ENCODE measurements at regions not wholly inside any gene's neighbourhood (a gene's known extent, or its start where the extent isn't known, plus 50 kb on each side); places are given as distances from the start of the nearest gene placed in this dataset.

- Histone ChIP-seq H3K4me1 (ENCODE audit: control insufficient read depth, extremely low read depth, insufficient read depth, low read length) (no peaks in the 10 kb centered on the region), H3K4me2 (ENCODE audit: control insufficient read depth, extremely low read depth, insufficient read depth, low read depth, low read length) (no peak overlapping the region), H3K9ac (ENCODE audit: control insufficient read depth, extremely low read depth, insufficient read depth, low read length) (no peak overlapping the region), H3K79me2 (ENCODE audit: control insufficient read depth, insufficient read depth, low read length) (no peaks in the 10 kb centered on the region), H3K27me3 (ENCODE audit: control insufficient read depth, extremely low read depth, insufficient read depth, low read length) (no peaks in the 10 kb centered on the region), H3K9me1 (ENCODE audit: control insufficient read depth, extremely low read depth, insufficient read depth, low read length) (no peaks in the 10 kb centered on the region), H3K4me3 (ENCODE audit: control insufficient read depth in 2 of 3, extremely low read depth in 1 of 3, insufficient read depth in 2 of 3, low read depth in 1 of 3, low read length in 3 of 3) (no peak overlapping the region), H3K27ac (ENCODE audit: control insufficient read depth, insufficient read depth, low read length) (no peak overlapping the region), H4K20me1 (ENCODE audit: control insufficient read depth, extremely low read depth, insufficient read depth, low read length) (no peaks in the 10 kb centered on the region), H3K9me3 (ENCODE audit: control insufficient read depth, low read depth, low read length) (no peaks in the 10 kb centered on the region), H3K36me3 (ENCODE audit: control insufficient read depth in 2 of 2, extremely low read depth in 1 of 2, insufficient read depth in 2 of 2, low read length in 2 of 2) (no peaks in the 10 kb centered on the region), H2AFZ (ENCODE audit: control insufficient read depth, low read length) (no peak overlapping the region)
- TF ChIP-seq CTCF (optimal IDR thresholded peaks at IDR 0.05 in 1 of 3, IDR thresholded peaks at IDR 0.05 in 1 of 3, conservative IDR thresholded peaks at IDR 0.05 in 1 of 3; ENCODE audit: extremely low read depth in 1 of 3, insufficient read depth in 2 of 3, low read length in 3 of 3) (no peak), EZH2 (IDR thresholded peaks at IDR 0.05; ENCODE audit: low read length) (no peak)
- no peak for FAIRE-seq
- no peak for DNase-seq (ENCODE audit: low read depth, low spot score)
- dilution Hi-C loops (cut with MboI; ENCODE audit: extremely low pct_ligation_motif_present, low sequenced_read_pairs) = no loop called here
Observed at GRCh38 chr3:74691946-74692345, 77.5 kb upstream of the CNTN3 start.

- TF ChIP-seq EZH2 (IDR thresholded peaks at IDR 0.05; ENCODE audit: low read length) (no peak), CTCF (optimal IDR thresholded peaks at IDR 0.05 in 1 of 3, IDR thresholded peaks at IDR 0.05 in 1 of 3, conservative IDR thresholded peaks at IDR 0.05 in 1 of 3; ENCODE audit: extremely low read depth in 1 of 3, insufficient read depth in 2 of 3, low read length in 3 of 3) (no peak)
- Histone ChIP-seq H3K79me2 (ENCODE audit: control insufficient read depth, insufficient read depth, low read length) (no peaks in the 10 kb centered on the region), H3K36me3 (ENCODE audit: control insufficient read depth in 2 of 2, extremely low read depth in 1 of 2, insufficient read depth in 2 of 2, low read length in 2 of 2) (no peaks in the 10 kb centered on the region), H4K20me1 (ENCODE audit: control insufficient read depth, extremely low read depth, insufficient read depth, low read length) (no peaks in the 10 kb centered on the region), H3K4me2 (ENCODE audit: control insufficient read depth, extremely low read depth, insufficient read depth, low read depth, low read length) (no peak overlapping the region), H3K9ac (ENCODE audit: control insufficient read depth, extremely low read depth, insufficient read depth, low read length) (no peak overlapping the region), H3K4me3 (ENCODE audit: control insufficient read depth in 2 of 3, extremely low read depth in 1 of 3, insufficient read depth in 2 of 3, low read depth in 1 of 3, low read length in 3 of 3) (no peak overlapping the region), H3K9me3 (ENCODE audit: control insufficient read depth, low read depth, low read length) (no peaks in the 10 kb centered on the region), H3K9me1 (ENCODE audit: control insufficient read depth, extremely low read depth, insufficient read depth, low read length) (no peaks in the 10 kb centered on the region), H3K27me3 (ENCODE audit: control insufficient read depth, extremely low read depth, insufficient read depth, low read length) (no peaks in the 10 kb centered on the region), H3K4me1 (ENCODE audit: control insufficient read depth, extremely low read depth, insufficient read depth, low read length) (no peaks in the 10 kb centered on the region), H3K27ac (ENCODE audit: control insufficient read depth, insufficient read depth, low read length) (no peak overlapping the region), H2AFZ (ENCODE audit: control insufficient read depth, low read length) (no peak overlapping the region)
- dilution Hi-C loops (cut with MboI; ENCODE audit: extremely low pct_ligation_motif_present, low sequenced_read_pairs) = no loop called here
- DNase-seq (ENCODE audit: low read depth, low spot score) (no peak), FAIRE-seq (no peak)
Observed at GRCh38 chr3:74673326-74673725, 58.9 kb upstream of the CNTN3 start.
